Right atrium auricular region (tissue), 2 donors: ENCODE measurements at regions not wholly inside any gene's neighbourhood (a gene's known extent, or its start where the extent isn't known, plus 50 kb on each side); places are given as distances from the start of the nearest gene placed in this dataset.
"Not testable (repeated sequence)": the region's sequence is repeated elsewhere in the genome, so short reads cannot be mapped to it uniquely, and the experiment has no call there.

Source experiments
- DNase-seq: peaks from one replicate; pipeline ENCODE4 v3.0.0-alpha.2; 2019; ENCODE audit warnings: low spot score
- H3K27ac ChIP-seq, 2 donors: fragments of 200-600 bp; sonication (generic); 1 replicate in 1 of 2; 2 replicates in 1 of 2; pipeline ENCODE4 v1.5.1; 2016 to 2019
- H3K27me3 ChIP-seq, 2 donors: fragments of 200-600 bp; sonication (generic); one replicate each; pipeline versions ENCODE4 v1.5.1 to v1.6.0; 2017 to 2019
- H3K36me3 ChIP-seq: fragments of 200-600 bp; sonication (generic); one replicate; pipeline ENCODE4 v1.5.1; 2016
- H3K4me1 ChIP-seq, 2 donors: fragments of 200-600 bp; sonication (generic); one replicate each; pipeline versions ENCODE4 v1.5.1 to v1.6.0; 2017 to 2019
- H3K4me3 ChIP-seq, 2 donors: fragments of 200-600 bp; sonication (generic); 1 replicate in 1 of 2; 2 replicates in 1 of 2; pipeline ENCODE4 v1.5.1; 2017 to 2019; ENCODE audit warnings: mild to moderate bottlenecking in 1 of 2, moderate library complexity in 1 of 2
- H3K9me3 ChIP-seq, 2 donors: fragments of 200-600 bp; sonication (generic); one replicate each; pipeline ENCODE4 v1.5.1; 2019
- CTCF ChIP-seq, 2 donors: fragments of 200-600 bp; sonication (generic); IDR thresholded peaks; one replicate each; pipeline ENCODE4 v1.5.1; 2019; ENCODE audit warnings: antibody characterized with exemption in 2 of 2

- TF ChIP-seq CTCF (IDR thresholded peaks at IDR 0.05), result no peak
- no peak overlapping the region for H3K27ac ChIP-seq
Observed at GRCh38 chr20:7171911-7172310, 404.4 kb downstream of the BMP2 start.

GRCh38 chr20:7174554-7174953 lies 407.1 kb downstream of the BMP2 start:
- no peak for TF ChIP-seq CTCF (IDR thresholded peaks at IDR 0.05)
- Histone ChIP-seq H3K36me3 (no peaks in the 10 kb centered on the region), H3K4me1 (no peaks in the 10 kb centered on the region), H3K27ac (no peak overlapping the region), H3K9me3 (no peaks in the 10 kb centered on the region), H3K4me3 (no peak overlapping the region), H3K27me3 (no peaks in the 10 kb centered on the region)
- DNase-seq, result no peak

More at GRCh38 chr20:7171911-7172310, 404.4 kb downstream of the BMP2 start:
- H3K4me1 ChIP-seq, result no peaks in the 10 kb centered on the region
- no peaks in the 10 kb centered on the region for H3K36me3 ChIP-seq
- no peak for DNase-seq
- no peak overlapping the region for H3K4me3 ChIP-seq
- no peaks in the 10 kb centered on the region for H3K9me3 ChIP-seq
- H3K27me3 ChIP-seq, result no peaks in the 10 kb centered on the region

- not testable (repeated sequence) for H3K9me3 ChIP-seq, H3K27me3 ChIP-seq, H3K36me3 ChIP-seq, DNase-seq, H3K4me3 ChIP-seq, H3K4me1 ChIP-seq, H3K27ac ChIP-seq
Observed at GRCh38 chr20:7175827-7176226, 408.3 kb downstream of the BMP2 start.

- no peak for TF ChIP-seq CTCF (IDR thresholded peaks at IDR 0.05)
- H3K4me1 ChIP-seq, result no peaks in the 10 kb centered on the region
- DNase-seq, result no peak
- no peak overlapping the region for H3K4me3 ChIP-seq
- no peaks in the 10 kb centered on the region for H3K36me3 ChIP-seq
- no peaks in the 10 kb centered on the region for H3K9me3 ChIP-seq
- no peaks in the 10 kb centered on the region for H3K27me3 ChIP-seq
- H3K27ac ChIP-seq, result no peak overlapping the region
Observed at GRCh38 chr20:7178004-7178403, 410.5 kb downstream of the BMP2 start.

GRCh38 chr20:7180256-7181045 lies 413.0 kb downstream of the BMP2 start:
- no peak for TF ChIP-seq CTCF (IDR thresholded peaks at IDR 0.05)
- Histone ChIP-seq H3K4me1 (no peaks in the 10 kb centered on the region), H3K27me3 (no peaks in the 10 kb centered on the region), H3K9me3 (no peaks in the 10 kb centered on the region), H3K27ac (no peak overlapping the region), H3K4me3 (no peak overlapping the region), H3K36me3 (no peaks in the 10 kb centered on the region)
- DNase-seq, result no peak

GRCh38 chr20:7189231-7189630 lies 421.7 kb downstream of the BMP2 start:
- no peak overlapping the region for H3K27ac ChIP-seq
- no peaks in the 10 kb centered on the region for H3K4me1 ChIP-seq
- DNase-seq, result no peak
- no peaks in the 10 kb centered on the region for H3K27me3 ChIP-seq
- H3K9me3 ChIP-seq, result no peaks in the 10 kb centered on the region
- no peak for TF ChIP-seq CTCF (IDR thresholded peaks at IDR 0.05)
- no peaks in the 10 kb centered on the region for H3K36me3 ChIP-seq
- no peak overlapping the region for H3K4me3 ChIP-seq
